GM12865 (cell line): ENCODE measurements at regions not wholly inside any gene's neighbourhood (a gene's known extent, or its start where the extent isn't known, plus 50 kb on each side); places are given as distances from the start of the nearest gene placed in this dataset.
A peak's percentile ranks its signal among the peaks of the same experiment; 100 is the strongest.

Source experiments
- DNase-seq: peaks from one replicate; pipeline ENCODE4 v3.0.0; 2010; ENCODE audit warnings: low read depth
- H3K4me3 ChIP-seq: 2 replicates; pipeline ENCODE4 v1.5.1; 2011; ENCODE audit warnings: mild to moderate bottlenecking, low read depth, low read length, control low read depth
- TF ChIP-seq, protein P1 (sequence below): IDR thresholded peaks from 2 replicates; pipeline ENCODE4 v1.5.1; 2011; ENCODE audit warnings: low read length, control low read depth, low read depth, inconsistent platforms; ENCODE audit not compliant: insufficient read depth; ENCODE audit errors: missing control alignments

DNA sequence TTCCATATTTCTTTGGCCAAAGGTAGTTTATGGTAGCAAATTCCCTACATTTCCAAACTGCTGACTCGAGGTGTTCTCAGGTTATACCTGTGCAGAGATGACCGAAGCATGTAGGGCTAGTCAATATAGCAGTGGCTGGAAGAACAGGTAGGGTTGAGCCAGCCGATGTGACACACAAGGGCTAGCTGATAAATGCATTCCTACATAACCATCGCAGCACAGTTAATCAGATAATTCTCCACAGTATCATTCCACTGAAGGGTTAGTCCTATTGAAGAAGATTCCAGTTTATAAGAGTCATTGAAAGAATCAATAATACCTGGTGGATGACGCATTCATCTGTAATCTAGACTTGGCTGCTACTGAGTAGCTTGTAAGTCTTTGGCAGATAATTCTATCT, 220.0 kb downstream of the KIF20B start:
- no peak for DNase-seq

DNA sequence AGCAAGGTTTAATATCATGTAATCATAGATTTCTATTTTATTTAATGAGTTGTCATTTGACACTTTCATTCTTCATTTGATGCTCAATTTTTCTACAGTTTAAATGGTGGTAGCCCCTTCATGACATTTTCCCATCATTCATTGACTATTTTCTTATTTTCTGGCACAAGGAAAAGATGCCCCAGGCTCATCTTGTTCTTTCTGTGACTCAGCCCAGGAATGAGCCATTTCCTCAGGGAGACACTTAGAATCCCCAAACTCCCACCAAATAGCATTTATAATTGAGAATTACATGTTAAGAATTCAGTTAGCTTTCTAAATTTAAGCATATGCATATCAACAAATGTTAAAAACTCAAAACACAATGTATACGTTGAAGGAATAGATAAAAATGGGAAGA, 222.3 kb downstream of the KIF20B start:
- TF ChIP-seq, protein P1, sequence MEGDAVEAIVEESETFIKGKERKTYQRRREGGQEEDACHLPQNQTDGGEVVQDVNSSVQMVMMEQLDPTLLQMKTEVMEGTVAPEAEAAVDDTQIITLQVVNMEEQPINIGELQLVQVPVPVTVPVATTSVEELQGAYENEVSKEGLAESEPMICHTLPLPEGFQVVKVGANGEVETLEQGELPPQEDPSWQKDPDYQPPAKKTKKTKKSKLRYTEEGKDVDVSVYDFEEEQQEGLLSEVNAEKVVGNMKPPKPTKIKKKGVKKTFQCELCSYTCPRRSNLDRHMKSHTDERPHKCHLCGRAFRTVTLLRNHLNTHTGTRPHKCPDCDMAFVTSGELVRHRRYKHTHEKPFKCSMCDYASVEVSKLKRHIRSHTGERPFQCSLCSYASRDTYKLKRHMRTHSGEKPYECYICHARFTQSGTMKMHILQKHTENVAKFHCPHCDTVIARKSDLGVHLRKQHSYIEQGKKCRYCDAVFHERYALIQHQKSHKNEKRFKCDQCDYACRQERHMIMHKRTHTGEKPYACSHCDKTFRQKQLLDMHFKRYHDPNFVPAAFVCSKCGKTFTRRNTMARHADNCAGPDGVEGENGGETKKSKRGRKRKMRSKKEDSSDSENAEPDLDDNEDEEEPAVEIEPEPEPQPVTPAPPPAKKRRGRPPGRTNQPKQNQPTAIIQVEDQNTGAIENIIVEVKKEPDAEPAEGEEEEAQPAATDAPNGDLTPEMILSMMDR, result no peak
- no peak for DNase-seq

More for the DNA sequence above, 220.0 kb downstream of the KIF20B start:
- TF ChIP-seq, protein P1, result no peak
- no peak overlapping the region for H3K4me3 ChIP-seq

GRCh38 chr10:89924261-89924660, 222.9 kb downstream of the KIF20B start:
- no peak overlapping the region for H3K4me3 ChIP-seq
- TF ChIP-seq, protein P1, result no peak
- no peak for DNase-seq

More for the DNA sequence above, 222.3 kb downstream of the KIF20B start:
- no peak overlapping the region for H3K4me3 ChIP-seq

- TF ChIP-seq, protein P1, result no peak
- no peak overlapping the region for H3K4me3 ChIP-seq
These were observed 225.3 kb downstream of the KIF20B start for GRCh38 chr10:89926736-89927135.

DNA sequence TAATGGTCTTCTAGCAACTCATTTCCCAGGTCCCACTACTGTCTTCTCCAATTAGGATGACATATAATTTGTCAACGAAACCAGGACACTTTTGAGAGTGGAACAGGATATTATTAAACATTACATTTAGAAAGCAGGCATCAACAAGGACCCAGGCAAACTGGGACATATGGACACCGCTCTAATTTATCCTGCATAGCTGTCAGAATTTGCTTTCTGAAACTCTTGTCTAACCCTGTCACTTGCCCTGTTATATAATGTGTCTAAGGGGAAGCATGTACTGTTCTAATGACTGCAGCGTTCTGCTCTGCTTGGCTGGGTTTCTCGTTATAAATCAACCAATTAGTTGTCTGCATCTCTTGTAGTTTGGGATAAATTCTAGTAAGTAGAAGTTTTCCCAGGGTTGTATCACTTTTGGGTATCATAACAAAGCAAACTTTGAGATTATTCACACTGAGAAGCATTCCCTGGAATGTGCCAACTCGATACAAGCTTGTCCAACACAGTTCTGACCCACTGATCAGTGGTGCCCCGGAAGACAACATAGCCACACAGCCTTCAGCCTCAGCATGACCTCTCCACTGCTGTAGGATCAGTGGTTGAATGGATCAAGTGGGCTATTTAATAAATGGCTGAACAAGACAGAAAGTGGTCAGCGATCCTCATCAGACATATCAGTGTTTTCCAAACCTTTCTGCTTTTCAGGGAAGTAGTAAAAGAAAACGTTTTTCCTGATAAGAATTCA, 228.1 kb downstream of the KIF20B start:
- TF ChIP-seq, protein P1, result no peak
- H3K4me3 ChIP-seq, result no peak overlapping the region
- DNase-seq, result peak; percentile 21

More at GRCh38 chr10:89926736-89927135, 225.3 kb downstream of the KIF20B start:
- DNase-seq, result no peak

DNA sequence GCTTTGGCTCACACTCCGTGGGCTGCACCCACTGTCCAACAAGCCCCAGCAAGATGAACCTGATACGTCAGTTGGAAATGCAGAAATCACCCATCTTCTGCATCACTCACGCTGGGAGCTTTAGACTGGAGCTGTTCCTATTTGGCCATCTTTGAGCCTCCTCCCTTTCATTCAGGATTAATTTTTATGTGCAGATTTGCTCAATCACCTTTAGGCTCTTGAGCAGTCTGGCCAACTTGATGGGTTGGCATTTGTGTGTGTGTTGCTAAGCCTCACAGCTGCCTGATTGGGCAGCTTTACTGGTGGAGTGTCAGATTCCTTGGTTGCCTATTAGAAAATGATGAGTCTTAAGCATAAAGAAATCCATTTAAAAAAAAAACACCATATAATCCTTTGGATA, 236.1 kb downstream of the KIF20B start:
- no peak overlapping the region for H3K4me3 ChIP-seq
- TF ChIP-seq, protein P1, result no peak
- DNase-seq, result no peak

DNA sequence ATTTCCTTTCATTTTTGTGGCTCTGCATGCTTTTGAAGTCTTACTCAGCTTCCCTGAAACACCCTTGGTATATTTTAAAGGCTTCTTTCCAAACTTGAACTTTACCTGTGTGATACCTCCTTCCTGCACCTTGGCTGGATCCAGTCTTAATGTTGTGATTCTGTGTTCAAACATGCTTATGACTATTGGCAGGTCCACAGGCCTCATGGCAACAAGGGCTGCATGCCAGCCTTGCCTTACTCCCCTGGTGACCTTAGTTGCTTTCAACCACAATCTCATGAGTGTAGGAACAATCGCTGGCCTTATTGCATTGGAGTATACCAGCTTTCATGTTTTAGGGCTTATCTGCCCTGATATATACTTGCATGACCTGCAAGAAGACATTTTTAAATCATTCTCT, 238.7 kb downstream of the KIF20B start:
- TF ChIP-seq, protein P1, result no peak
- H3K4me3 ChIP-seq, result no peak overlapping the region
- DNase-seq, result no peak
